ENCODE measurements at regions not wholly inside any gene's neighbourhood (a gene's known extent, or its start where the extent isn't known, plus 50 kb on each side); places are given as distances from the start of the nearest gene placed in this dataset.

- Histone ChIP-seq H3F3A (ENCODE audit: control insufficient read depth, insufficient read depth) (no peaks in the 10 kb centered on the region), H3K4me3 (ENCODE audit: low read length) (no peak overlapping the region), H3K4me2 (ENCODE audit: low read length) (no peak overlapping the region), H3K9me2 (replicated peaks; ENCODE audit: control insufficient read depth, low read length) (no peaks in the 10 kb centered on the region), H3K27ac (ENCODE audit: low read depth, low read length) (no peak overlapping the region), H3K27me3 (ENCODE audit: control insufficient read depth, low read length) (no peaks in the 10 kb centered on the region), H3K36me3 (ENCODE audit: control insufficient read depth, low read length) (no peaks in the 10 kb centered on the region), H3K9me3 (ENCODE audit: control insufficient read depth, insufficient read depth, low read length) (no peaks in the 10 kb centered on the region), H3K4me1 (ENCODE audit: control insufficient read depth, low read length) (no peaks in the 10 kb centered on the region), H4K20me1 (ENCODE audit: control insufficient read depth, insufficient read depth, low read depth, low read length) (no peaks in the 10 kb centered on the region), H3K79me2 (ENCODE audit: control insufficient read depth, low read length) (no peaks in the 10 kb centered on the region)
- TF ChIP-seq EZH2phosphoT487 (IDR thresholded peaks at IDR 0.05; ENCODE audit: borderline replicate concordance, low read length), result no peak
- no peak for TF ChIP-seq CTCF (IDR thresholded peaks at IDR 0.05; ENCODE audit: low read depth, low read length, poor library complexity, severe bottlenecking)
Measured at GRCh38 chr5:61744690-61745619, 412.9 kb downstream of the ZSWIM6 start.

- Histone ChIP-seq H3K4me3 (ENCODE audit: low read length) (no peak overlapping the region), H3K9me2 (replicated peaks; ENCODE audit: control insufficient read depth, low read length) (no peaks in the 10 kb centered on the region), H3K9me3 (ENCODE audit: control insufficient read depth, insufficient read depth, low read length) (no peaks in the 10 kb centered on the region), H3K27ac (ENCODE audit: low read depth, low read length) (no peak overlapping the region), H3K4me2 (ENCODE audit: low read length) (no peak overlapping the region), H4K20me1 (ENCODE audit: control insufficient read depth, insufficient read depth, low read depth, low read length) (no peaks in the 10 kb centered on the region), H3K4me1 (ENCODE audit: control insufficient read depth, low read length) (no peaks in the 10 kb centered on the region), H3K79me2 (ENCODE audit: control insufficient read depth, low read length) (no peaks in the 10 kb centered on the region), H3K36me3 (ENCODE audit: control insufficient read depth, low read length) (no peaks in the 10 kb centered on the region), H3F3A (ENCODE audit: control insufficient read depth, insufficient read depth) (no peaks in the 10 kb centered on the region), H3K27me3 (ENCODE audit: control insufficient read depth, low read length) (no peaks in the 10 kb centered on the region)
- TF ChIP-seq CTCF (IDR thresholded peaks at IDR 0.05; ENCODE audit: low read depth, low read length, poor library complexity, severe bottlenecking) (no peak), EZH2phosphoT487 (IDR thresholded peaks at IDR 0.05; ENCODE audit: borderline replicate concordance, low read length) (no peak)
Measured at GRCh38 chr5:61746831-61747575, 414.9 kb downstream of the ZSWIM6 start.

- Histone ChIP-seq H3K27ac (ENCODE audit: low read depth, low read length) (no peak overlapping the region), H3K4me3 (ENCODE audit: low read length) (no peak overlapping the region), H4K20me1 (ENCODE audit: control insufficient read depth, insufficient read depth, low read depth, low read length) (no peaks in the 10 kb centered on the region), H3K36me3 (ENCODE audit: control insufficient read depth, low read length) (no peaks in the 10 kb centered on the region), H3K9me2 (replicated peaks; ENCODE audit: control insufficient read depth, low read length) (no peaks in the 10 kb centered on the region; the same call in 1 of the 2 replicates), H3K27me3 (ENCODE audit: control insufficient read depth, low read length) (no peaks in the 10 kb centered on the region), H3F3A (ENCODE audit: control insufficient read depth, insufficient read depth) (no peaks in the 10 kb centered on the region), H3K4me2 (ENCODE audit: low read length) (no peak overlapping the region), H3K79me2 (ENCODE audit: control insufficient read depth, low read length) (no peaks in the 10 kb centered on the region), H3K4me1 (ENCODE audit: control insufficient read depth, low read length) (no peaks in the 10 kb centered on the region), H3K9me3 (ENCODE audit: control insufficient read depth, insufficient read depth, low read length) (no peaks in the 10 kb centered on the region)
- TF ChIP-seq CTCF (IDR thresholded peaks at IDR 0.05; ENCODE audit: low read depth, low read length, poor library complexity, severe bottlenecking) (no peak), EZH2phosphoT487 (IDR thresholded peaks at IDR 0.05; ENCODE audit: borderline replicate concordance, low read length) (no peak)
Measured at GRCh38 chr5:61748121-61748520, 416.1 kb downstream of the ZSWIM6 start.

Data from DOHH2 (cell line).